ENCODE measurements at regions not wholly inside any gene's neighbourhood (a gene's known extent, or its start where the extent isn't known, plus 50 kb on each side); places are given as distances from the start of the nearest gene placed in this dataset.

DNA sequence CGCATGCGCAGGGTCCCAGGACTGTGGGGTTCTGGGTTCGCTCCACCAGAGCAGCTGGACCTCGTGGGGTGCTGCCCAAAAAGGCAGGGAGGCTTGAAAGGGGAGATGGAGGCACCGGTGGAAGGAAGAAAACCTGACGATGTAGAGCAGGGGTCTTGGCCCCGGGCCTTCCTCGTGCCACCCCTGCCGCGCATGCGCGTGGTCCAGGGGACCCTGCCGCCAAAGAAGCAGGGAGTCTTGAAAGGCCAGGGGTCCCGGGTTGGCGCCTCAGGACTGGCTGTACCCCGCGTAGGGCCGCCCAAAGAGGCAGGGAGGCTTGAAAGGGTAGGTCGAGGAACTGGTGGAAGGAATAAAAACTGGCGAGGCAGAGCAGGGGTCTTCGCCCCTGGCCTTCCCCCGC is 321.0 kb downstream of the ALG10 start:
- TF ChIP-seq FOS (IDR thresholded peaks at IDR 0.05; ENCODE audit: borderline replicate concordance, insufficient read depth, low read length), result no peak
- no peak for TF ChIP-seq MYC (IDR thresholded peaks at IDR 0.05; ENCODE audit: low read depth, low read length)
- no peak for TF ChIP-seq POLR2AphosphoS5 (IDR thresholded peaks at IDR 0.05; ENCODE audit: insufficient read depth, low read depth, low read length)
- TF ChIP-seq POLR2A (IDR thresholded peaks at IDR 0.05; ENCODE audit: low read depth, low read length), result no peak
- TF ChIP-seq GATA2 (IDR thresholded peaks at IDR 0.05; ENCODE audit: insufficient read depth, insufficient read length, low read depth, low read length), result no peak
- TF ChIP-seq, protein P1, sequence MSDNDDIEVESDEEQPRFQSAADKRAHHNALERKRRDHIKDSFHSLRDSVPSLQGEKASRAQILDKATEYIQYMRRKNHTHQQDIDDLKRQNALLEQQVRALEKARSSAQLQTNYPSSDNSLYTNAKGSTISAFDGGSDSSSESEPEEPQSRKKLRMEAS (IDR thresholded peaks at IDR 0.05; ENCODE audit: insufficient read depth, insufficient read length), result no peak
- TF ChIP-seq JUN (IDR thresholded peaks at IDR 0.05; ENCODE audit: borderline replicate concordance, insufficient read depth, insufficient read length, low read depth), result no peak
- TF ChIP-seq, protein P2, sequence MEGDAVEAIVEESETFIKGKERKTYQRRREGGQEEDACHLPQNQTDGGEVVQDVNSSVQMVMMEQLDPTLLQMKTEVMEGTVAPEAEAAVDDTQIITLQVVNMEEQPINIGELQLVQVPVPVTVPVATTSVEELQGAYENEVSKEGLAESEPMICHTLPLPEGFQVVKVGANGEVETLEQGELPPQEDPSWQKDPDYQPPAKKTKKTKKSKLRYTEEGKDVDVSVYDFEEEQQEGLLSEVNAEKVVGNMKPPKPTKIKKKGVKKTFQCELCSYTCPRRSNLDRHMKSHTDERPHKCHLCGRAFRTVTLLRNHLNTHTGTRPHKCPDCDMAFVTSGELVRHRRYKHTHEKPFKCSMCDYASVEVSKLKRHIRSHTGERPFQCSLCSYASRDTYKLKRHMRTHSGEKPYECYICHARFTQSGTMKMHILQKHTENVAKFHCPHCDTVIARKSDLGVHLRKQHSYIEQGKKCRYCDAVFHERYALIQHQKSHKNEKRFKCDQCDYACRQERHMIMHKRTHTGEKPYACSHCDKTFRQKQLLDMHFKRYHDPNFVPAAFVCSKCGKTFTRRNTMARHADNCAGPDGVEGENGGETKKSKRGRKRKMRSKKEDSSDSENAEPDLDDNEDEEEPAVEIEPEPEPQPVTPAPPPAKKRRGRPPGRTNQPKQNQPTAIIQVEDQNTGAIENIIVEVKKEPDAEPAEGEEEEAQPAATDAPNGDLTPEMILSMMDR (IDR thresholded peaks at IDR 0.05; ENCODE audit: extremely low read depth in 1 of 2, insufficient read depth in 1 of 2, low read depth in 1 of 2, low read length in 2 of 2), result no peak
- no peak for TF ChIP-seq EZH2 (IDR thresholded peaks at IDR 0.05; ENCODE audit: borderline replicate concordance, low read depth, low read length, severe bottlenecking)
- no peak overlapping the region for H3K9ac ChIP-seq (replicated peaks; ENCODE audit: extremely low read depth, insufficient read depth, low read length)
- H3K9me3 ChIP-seq (replicated peaks; ENCODE audit: control insufficient read depth, insufficient read depth, low read length), result peaks cover 3% of the 10 kb centered on the region
- no peak overlapping the region for H2AFZ ChIP-seq (ENCODE audit: low read depth, low read length)
- intact Hi-C loops (cut with micrococcal nuclease) (no loop called here), dilution Hi-C loops (cut with MboI; ENCODE audit: extremely low pct_ligation_motif_present, low sequenced_read_pairs) (no loop called here)
- H3K27ac ChIP-seq (ENCODE audit: insufficient read depth, low read depth, low read length), result no peak overlapping the region
- DNase-seq (ENCODE audit: low read depth, low spot score) (no peak), FAIRE-seq (no peak)
- BruUV-seq (replicated peaks), result no TSS peak
- no peaks in the 10 kb centered on the region for H3K79me2 ChIP-seq (ENCODE audit: control insufficient read depth, insufficient read depth, low read length)
- H3K4me2 ChIP-seq (ENCODE audit: insufficient read depth, low read length), result no peak overlapping the region
- no peak overlapping the region for H3K4me3 ChIP-seq (replicated peaks in 1 of 3; ENCODE audit: insufficient read depth in 1 of 3, low read depth in 1 of 3, low read length in 3 of 3)
- H3K27me3 ChIP-seq (ENCODE audit: control insufficient read depth in 2 of 2, insufficient read depth in 2 of 2, low read length in 2 of 2), result no peaks in the 10 kb centered on the region
- H3K36me3 ChIP-seq (ENCODE audit: control insufficient read depth in 2 of 2, extremely low read depth in 1 of 2, insufficient read depth in 2 of 2, low read length in 2 of 2), result no peaks in the 10 kb centered on the region
- ChIA-PET POLR2A (no interaction called here), CTCF (no interaction called here)
- H3K4me1 ChIP-seq (ENCODE audit: control insufficient read depth, extremely low read depth, insufficient read depth, low read length), result no peaks in the 10 kb centered on the region
- no peaks in the 10 kb centered on the region for H4K20me1 ChIP-seq (replicated peaks; ENCODE audit: control insufficient read depth, extremely low read depth, insufficient read depth, low read length)
- no peaks in the 10 kb centered on the region for H3K9me1 ChIP-seq (replicated peaks; ENCODE audit: control insufficient read depth, extremely low read depth, insufficient read depth, low read length)
